SK-N-MC (cell line): ENCODE measurements at regions not wholly inside any gene's neighbourhood (a gene's known extent, or its start where the extent isn't known, plus 50 kb on each side); places are given as distances from the start of the nearest gene placed in this dataset.

Experiments
- DNase-seq: peaks from one replicate; pipeline ENCODE4 v3.0.0-alpha.2; 2011; ENCODE audit warnings: low read depth, low spot score
- H3K27ac ChIP-seq: fragments of 200-600 bp; sonication (generic); 2 replicates; pipeline ENCODE4 v1.5.1; 2016; ENCODE audit warnings: mixed run types
- H3K36me3 ChIP-seq: fragments of 200-600 bp; sonication (generic); 2 replicates; pipeline ENCODE4 v1.6.1; 2017; ENCODE audit warnings: antibody characterized with exemption, low read length, mixed read lengths; ENCODE audit not compliant: insufficient read depth
- H3K4me3 ChIP-seq: fragments of 200-600 bp; sonication (generic); 2 replicates; pipeline ENCODE4 v1.5.1; 2016
- H3K9ac ChIP-seq: fragments of 200-600 bp; sonication (generic); 2 replicates; pipeline ENCODE4 v1.8.0; 2017; ENCODE audit warnings: mixed run types, mixed read lengths; ENCODE audit not compliant: insufficient read length
- H3K9me3 ChIP-seq: fragments of 200-600 bp; sonication (generic); 2 replicates; pipeline ENCODE4 v1.6.1; 2017; ENCODE audit warnings: low read depth, mild to moderate bottlenecking, antibody characterized with exemption, low read length, moderate library complexity, mixed read lengths
- EZH2 ChIP-seq: fragments of 200-600 bp; sonication (generic); IDR thresholded peaks from one replicate; pipeline ENCODE4 v1.6.1; 2017; ENCODE audit warnings: antibody characterized with exemption
- FOXP2 ChIP-seq: optimal IDR thresholded peaks from 2 replicates; pipeline ENCODE3; 2011; ENCODE audit warnings: mild to moderate bottlenecking, moderate library complexity; ENCODE audit not compliant: insufficient read depth; ENCODE audit errors: extremely low read length, control extremely low read depth
- POLR2AphosphoS5 ChIP-seq: IDR thresholded peaks from 2 replicates; pipeline ENCODE4 v1.6.1; 2012; ENCODE audit warnings: mild to moderate bottlenecking, low read depth, low read length, borderline replicate concordance

DNA sequence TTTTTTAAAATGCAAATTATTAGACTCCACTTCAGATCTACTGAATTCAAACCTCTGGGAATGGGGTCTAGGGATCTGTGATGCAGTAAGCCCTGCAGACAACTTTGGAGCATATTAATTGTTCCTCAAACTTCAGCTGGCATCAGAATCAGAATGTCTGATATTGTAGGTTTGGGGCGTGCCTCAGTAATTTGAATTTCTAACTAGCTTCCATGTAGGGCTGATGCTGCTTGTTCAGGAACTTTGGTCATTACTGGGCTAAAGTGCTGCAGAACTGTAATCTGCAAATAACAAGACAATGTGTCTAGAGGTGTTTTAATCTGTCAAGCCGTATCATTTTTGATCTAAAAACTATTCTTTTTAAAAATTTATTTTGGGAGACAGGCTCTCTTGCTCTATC, 1719.7 kb upstream of the PIK3C3 start:
- H3K36me3 ChIP-seq = no peaks in the 10 kb centered on the region
- TF ChIP-seq POLR2AphosphoS5 = no peak
- TF ChIP-seq EZH2 = no peak
- no peak for TF ChIP-seq FOXP2
- no peaks in the 10 kb centered on the region for H3K9me3 ChIP-seq
- no peak overlapping the region for H3K9ac ChIP-seq
- DNase-seq = no peak
- H3K4me3 ChIP-seq = peak overlapping the region; percentile 45
- H3K27ac ChIP-seq = no peak overlapping the region

GRCh38 chr18:40233931-40234616, 1721.0 kb upstream of the PIK3C3 start:
- Histone ChIP-seq H3K27ac (peak overlapping the region; percentile 77), H3K4me3 (peak overlapping the region; percentile 45), H3K9ac (no peak overlapping the region), H3K36me3 (no peaks in the 10 kb centered on the region), H3K9me3 (no peaks in the 10 kb centered on the region)
- TF ChIP-seq EZH2 (no peak), POLR2AphosphoS5 (no peak), FOXP2 (no peak)
- no peak for DNase-seq

DNA sequence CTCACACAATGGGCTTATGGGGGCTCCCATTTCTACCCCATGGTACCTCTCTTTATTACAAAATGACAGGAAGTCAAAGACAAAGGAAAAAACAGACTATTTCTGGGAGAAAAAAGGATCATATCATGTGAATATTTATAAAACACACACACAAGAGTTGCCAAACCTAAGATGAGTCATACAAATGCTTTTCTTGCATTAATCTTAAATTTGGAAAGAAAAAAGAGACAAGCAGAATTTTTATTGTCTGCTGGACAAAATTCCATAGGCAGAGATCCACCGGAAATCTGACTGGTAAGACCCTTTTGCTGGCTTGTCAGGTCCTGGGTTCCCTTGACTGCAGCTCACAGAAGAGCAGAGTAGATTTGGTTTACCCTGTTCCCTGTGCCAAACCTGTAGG, 1732.3 kb upstream of the PIK3C3 start:
- H3K9ac ChIP-seq = no peak overlapping the region
- TF ChIP-seq FOXP2 = no peak
- no peak for TF ChIP-seq EZH2
- no peak for TF ChIP-seq POLR2AphosphoS5
- H3K27ac ChIP-seq = no peak overlapping the region
- no peaks in the 10 kb centered on the region for H3K9me3 ChIP-seq
- DNase-seq = no peak
- H3K36me3 ChIP-seq = no peaks in the 10 kb centered on the region
- no peak overlapping the region for H3K4me3 ChIP-seq

GRCh38 chr18:40216856-40217255, 1738.2 kb upstream of the PIK3C3 start:
- no peaks in the 10 kb centered on the region for H3K36me3 ChIP-seq
- DNase-seq = no peak
- no peak overlapping the region for H3K27ac ChIP-seq
- no peak overlapping the region for H3K9ac ChIP-seq
- no peaks in the 10 kb centered on the region for H3K9me3 ChIP-seq
- no peak for TF ChIP-seq POLR2AphosphoS5
- no peak for TF ChIP-seq FOXP2
- no peak for TF ChIP-seq EZH2
- no peak overlapping the region for H3K4me3 ChIP-seq

DNA sequence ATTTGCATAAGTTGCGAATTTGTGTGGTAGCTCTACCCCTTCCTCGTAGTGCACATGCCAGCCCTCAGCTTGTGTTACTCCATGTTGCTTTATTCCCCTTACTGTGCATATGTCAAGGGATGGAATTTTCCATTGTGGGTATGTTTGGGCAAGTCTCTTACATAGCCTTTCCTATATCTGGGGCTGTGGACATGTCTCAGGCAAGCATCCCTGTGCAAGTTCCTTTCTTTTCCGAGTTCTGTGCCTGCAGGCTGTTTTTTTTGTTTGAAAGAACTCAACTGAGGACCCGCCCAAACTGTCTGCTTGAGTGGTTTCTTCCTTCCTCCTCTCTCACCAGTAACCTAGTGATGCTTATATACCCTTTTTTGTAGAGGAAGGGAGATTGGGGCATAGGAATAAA, 1739.1 kb upstream of the PIK3C3 start:
- DNase-seq = no peak
- Histone ChIP-seq H3K9ac (no peak overlapping the region), H3K9me3 (no peaks in the 10 kb centered on the region), H3K4me3 (no peak overlapping the region), H3K27ac (no peak overlapping the region), H3K36me3 (no peaks in the 10 kb centered on the region)
- TF ChIP-seq EZH2 (no peak), FOXP2 (no peak), POLR2AphosphoS5 (no peak)

GRCh38 chr18:40210696-40211095, 1744.3 kb upstream of the PIK3C3 start:
- TF ChIP-seq POLR2AphosphoS5 (no peak), FOXP2 (no peak), EZH2 (no peak)
- Histone ChIP-seq H3K9ac (no peak overlapping the region), H3K27ac (no peak overlapping the region), H3K36me3 (no peaks in the 10 kb centered on the region), H3K9me3 (no peaks in the 10 kb centered on the region), H3K4me3 (no peak overlapping the region)
- DNase-seq = no peak

GRCh38 chr18:40208958-40209357, 1746.1 kb upstream of the PIK3C3 start:
- Histone ChIP-seq H3K9ac (no peak overlapping the region), H3K4me3 (no peak overlapping the region), H3K9me3 (no peaks in the 10 kb centered on the region), H3K36me3 (no peaks in the 10 kb centered on the region), H3K27ac (no peak overlapping the region)
- TF ChIP-seq FOXP2 = no peak
- TF ChIP-seq EZH2 = no peak
- TF ChIP-seq POLR2AphosphoS5 = no peak
- no peak for DNase-seq

- TF ChIP-seq POLR2AphosphoS5 (no peak), EZH2 (no peak), FOXP2 (no peak)
These were observed 1757.3 kb upstream of the PIK3C3 start for GRCh38 chr18:40197711-40198110.

GRCh38 chr18:40186677-40187076, 1768.4 kb upstream of the PIK3C3 start:
- DNase-seq = no peak
- Histone ChIP-seq H3K36me3 (no peaks in the 10 kb centered on the region), H3K27ac (no peak overlapping the region), H3K9me3 (no peaks in the 10 kb centered on the region), H3K4me3 (no peak overlapping the region), H3K9ac (no peak overlapping the region)
- no peak for TF ChIP-seq EZH2
- no peak for TF ChIP-seq POLR2AphosphoS5
- TF ChIP-seq FOXP2 = no peak

More at GRCh38 chr18:40197711-40198110, 1757.3 kb upstream of the PIK3C3 start:
- no peak for DNase-seq
- Histone ChIP-seq H3K9ac (no peak overlapping the region), H3K27ac (no peak overlapping the region), H3K4me3 (no peak overlapping the region), H3K9me3 (no peaks in the 10 kb centered on the region), H3K36me3 (no peaks in the 10 kb centered on the region)
